Head of caudate nucleus (tissue), 42 donors: ENCODE measurements at regions not wholly inside any gene's neighbourhood (a gene's known extent, or its start where the extent isn't known, plus 50 kb on each side); places are given as distances from the start of the nearest gene placed in this dataset.

Experiments used
- DNase-seq, 42 donors: peaks; one replicate each; pipeline versions ENCODE4 v3.0.0 to v3.0.0-alpha.2; 2020 to 2021; ENCODE audit warnings: mixed read lengths in 7 of 42
- intact Hi-C: fragments of 100-400 bp; cut with DNase I; formaldehyde crosslinking; loops from one replicate; pipeline ENCODE4 v1.15.0; 2022

DNA sequence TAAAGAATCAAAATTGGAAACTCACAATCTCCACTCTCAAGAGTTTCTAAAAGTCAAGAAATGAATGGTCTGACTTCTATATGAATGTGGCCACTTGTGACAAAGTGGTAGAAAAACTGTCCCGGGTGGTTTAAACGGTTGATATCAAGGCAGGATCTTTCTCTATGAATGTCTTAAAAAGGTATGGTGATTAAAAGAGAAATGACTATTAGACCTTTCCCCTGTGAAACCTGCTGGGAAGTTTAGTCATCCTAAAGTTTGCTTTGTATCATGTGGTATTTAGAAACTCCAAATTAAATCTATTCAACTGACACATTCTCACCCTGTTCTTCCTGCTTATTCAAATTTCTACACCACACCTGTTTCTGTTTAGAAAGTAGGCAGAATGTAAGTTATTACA is 492.5 kb downstream of the XPNPEP1 start:
- intact Hi-C loops: no loop called here
- DNase-seq: no peak

DNA sequence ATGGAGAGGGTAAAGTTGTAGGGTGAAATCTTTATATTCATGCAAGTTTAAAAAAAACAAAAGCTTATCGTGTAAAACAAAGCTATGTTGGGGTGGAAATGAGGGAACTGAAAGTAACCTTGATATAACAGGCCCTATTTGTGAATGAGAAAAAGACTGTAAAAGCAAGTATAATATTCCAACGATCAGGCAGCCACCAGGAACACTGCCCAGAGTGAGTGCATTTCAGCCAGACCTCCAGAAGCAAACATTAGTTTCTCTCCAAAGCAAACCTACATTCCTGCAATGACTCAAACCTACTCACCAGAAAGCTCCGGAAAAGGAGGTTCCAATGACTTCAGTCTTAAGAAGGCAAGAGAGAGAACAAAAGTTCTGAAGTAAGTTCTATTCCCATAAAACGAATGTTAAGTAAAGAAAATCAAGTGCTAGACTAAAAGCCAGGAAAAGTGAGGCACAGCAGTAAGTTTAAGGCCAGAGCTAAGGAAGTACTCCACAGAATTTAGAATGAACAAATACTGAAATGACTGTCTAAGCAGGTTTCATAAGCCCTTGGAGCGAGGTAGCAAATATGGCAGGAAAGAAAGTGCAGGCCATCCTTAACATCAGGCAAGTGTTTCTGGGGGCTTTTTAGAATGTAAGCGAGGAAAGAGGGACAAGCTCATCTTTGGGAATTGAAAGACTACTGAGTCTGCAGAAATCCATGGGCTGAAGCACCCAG is 493.1 kb downstream of the XPNPEP1 start:
- intact Hi-C loops: no loop called here
- no peak for DNase-seq

DNA sequence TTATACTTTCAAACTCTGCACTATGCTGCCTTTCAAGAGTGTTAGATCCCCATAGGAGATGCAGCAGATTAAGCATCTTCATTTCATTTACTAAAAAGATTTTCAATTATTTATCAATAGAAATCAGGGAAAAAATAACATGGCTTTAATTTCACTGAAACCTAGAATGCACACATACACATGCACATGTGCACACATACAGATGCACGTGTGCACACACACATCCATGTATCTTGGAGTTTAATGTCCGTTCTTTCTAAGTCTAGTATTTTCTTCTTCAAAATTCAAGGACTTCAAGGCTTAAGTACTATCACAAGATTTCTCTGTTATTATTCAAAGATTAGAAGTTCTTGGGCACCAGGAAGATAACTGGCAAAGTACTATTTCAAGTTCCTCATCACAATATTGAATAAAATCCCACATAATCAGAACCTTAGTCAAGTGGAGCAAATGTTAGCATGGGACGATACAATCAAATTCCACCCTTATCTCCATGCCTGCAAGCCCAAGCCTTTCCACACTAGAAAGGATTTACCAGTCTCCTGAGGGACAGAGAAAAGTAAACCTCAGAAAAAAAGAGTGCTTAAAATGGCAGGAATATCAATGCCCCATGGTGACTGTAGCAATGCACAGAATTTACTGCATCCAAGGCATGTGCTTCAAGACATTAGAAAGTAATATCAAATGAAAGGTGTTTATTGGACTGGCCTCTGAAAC is 494.4 kb downstream of the XPNPEP1 start:
- DNase-seq: no peak
- intact Hi-C loops: no loop called here

DNA sequence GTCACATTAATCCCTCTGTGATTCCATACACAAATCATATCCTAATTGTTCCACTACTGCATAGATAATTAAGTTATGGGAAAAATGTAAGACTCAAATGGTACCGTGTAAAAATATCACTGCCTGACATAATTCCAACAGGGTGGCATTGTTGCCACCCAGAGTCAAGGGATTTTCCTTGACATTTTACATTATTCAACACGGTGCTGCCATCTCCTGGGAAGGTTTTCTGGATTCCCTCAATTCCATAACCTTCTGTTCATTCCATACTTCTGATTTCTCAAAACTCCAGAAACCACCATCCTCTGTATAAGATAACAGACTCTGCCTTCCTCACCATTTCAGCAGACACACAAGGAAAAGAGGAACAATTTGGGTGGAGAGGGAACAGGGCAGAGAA is 495.9 kb downstream of the XPNPEP1 start:
- intact Hi-C loops: no loop called here
- DNase-seq: peak in 4 of 42 donors; percentile 4 to 20 (median 8)

DNA sequence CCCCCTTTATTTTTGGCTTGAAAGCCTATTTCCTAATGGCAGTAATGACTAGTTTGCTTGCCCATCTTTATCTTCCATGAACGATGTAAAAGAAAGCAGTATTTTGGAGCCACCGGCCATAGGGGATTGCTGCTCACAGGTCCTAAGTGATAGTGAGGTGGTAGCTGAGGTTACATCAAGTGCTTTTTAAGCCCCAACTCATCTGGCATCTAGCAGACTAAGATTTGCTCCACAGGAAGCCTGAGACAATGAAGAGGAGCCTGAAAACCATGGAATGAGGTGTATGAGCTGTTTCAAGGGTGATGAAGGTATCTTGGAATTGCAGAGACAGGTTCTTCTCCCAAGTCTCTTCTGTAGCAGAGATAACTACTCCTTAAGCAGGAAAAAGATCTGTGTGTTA is 496.3 kb downstream of the XPNPEP1 start:
- intact Hi-C loops: no loop called here

DNA sequence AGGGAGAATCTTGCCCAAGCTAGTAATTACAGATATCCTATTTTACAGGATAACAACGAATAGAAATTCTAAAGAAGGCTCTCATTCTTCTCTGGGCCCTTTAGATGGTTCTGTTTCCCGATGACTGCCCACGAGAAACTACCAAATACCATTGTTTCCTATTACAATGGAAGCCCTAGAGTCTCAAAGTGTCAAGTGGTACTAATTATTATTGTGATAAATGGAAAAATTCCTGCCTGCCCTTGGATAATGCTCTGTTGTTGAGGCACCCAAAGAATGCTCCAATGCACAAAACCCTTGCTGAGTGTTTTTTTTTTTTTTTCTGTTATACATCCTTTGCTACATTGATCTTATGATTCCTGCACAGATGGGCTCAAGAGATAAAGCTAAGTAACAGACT is 504.5 kb downstream of the XPNPEP1 start:
- DNase-seq: no peak
- intact Hi-C loops: no loop called here

More for the DNA sequence above, 496.3 kb downstream of the XPNPEP1 start:
- DNase-seq: no peak

GRCh38 chr10:109417803-109418202 is 505.5 kb downstream of the XPNPEP1 start:
- intact Hi-C loops: no loop called here
- DNase-seq: no peak

DNA sequence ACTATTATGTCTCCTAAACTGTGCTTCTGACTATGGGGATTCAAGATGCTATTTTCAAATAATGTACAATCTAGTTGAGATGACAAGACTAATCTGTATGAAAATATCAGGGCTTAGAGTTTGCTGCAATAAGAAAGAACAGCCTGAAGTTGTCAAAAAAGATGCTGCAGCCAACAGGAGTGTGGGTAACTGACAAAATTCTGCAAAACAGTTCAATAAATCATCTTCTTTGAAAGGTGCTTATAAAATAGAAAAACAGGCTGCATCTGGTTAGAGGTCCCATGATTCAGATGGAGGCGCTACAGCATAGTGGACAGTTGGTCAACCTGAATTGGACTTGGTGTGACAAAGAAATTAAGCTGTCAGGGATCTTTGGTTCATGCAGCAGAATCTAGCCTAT is 511.0 kb downstream of the XPNPEP1 start:
- intact Hi-C loops: no loop called here
- DNase-seq: no peak

DNA sequence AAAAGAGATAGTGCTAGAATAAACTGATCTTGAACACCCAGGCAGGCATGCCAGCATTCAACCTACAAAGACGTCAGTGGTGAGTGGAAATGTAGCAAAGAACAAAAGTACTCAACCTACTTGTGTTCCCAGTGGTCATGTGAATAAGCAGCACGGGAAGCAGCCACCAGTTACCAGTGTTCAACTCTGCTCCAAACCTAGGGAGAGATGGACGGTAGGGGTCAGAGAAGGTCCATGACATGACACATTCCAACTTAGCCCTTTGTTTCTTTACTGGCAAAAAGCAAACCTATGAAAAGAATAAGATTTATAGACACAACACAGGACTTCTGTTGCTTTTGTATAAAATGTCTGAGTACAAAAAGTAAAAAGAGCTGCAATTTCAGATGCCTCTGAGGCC is 511.4 kb downstream of the XPNPEP1 start:
- DNase-seq: peak in 1 of 42 donors; percentile 10
- intact Hi-C loops: no loop called here

GRCh38 chr10:109405338-109405737 is 518.0 kb downstream of the XPNPEP1 start:
- no peak for DNase-seq
- intact Hi-C loops: no loop called here

DNA sequence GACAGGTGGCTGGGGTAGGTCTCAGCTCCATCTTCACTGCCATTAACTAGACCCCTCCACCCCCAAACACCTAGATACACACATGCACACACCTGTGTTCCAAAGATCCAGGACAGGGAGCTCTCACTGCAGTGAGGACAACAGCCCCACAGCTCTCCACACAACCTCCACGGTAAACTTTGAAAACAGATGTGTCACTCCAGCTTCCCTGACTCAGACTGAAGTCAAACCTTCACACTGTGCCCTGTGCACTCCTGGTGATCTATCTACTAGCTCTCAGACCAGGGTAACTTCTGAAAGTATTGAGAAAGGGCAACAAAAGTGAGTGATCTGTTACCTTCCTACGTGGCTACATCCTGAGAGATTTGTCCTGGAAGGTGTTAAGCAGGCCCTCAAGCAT is 519.8 kb downstream of the XPNPEP1 start:
- DNase-seq: no peak
- intact Hi-C loops: no loop called here

DNA sequence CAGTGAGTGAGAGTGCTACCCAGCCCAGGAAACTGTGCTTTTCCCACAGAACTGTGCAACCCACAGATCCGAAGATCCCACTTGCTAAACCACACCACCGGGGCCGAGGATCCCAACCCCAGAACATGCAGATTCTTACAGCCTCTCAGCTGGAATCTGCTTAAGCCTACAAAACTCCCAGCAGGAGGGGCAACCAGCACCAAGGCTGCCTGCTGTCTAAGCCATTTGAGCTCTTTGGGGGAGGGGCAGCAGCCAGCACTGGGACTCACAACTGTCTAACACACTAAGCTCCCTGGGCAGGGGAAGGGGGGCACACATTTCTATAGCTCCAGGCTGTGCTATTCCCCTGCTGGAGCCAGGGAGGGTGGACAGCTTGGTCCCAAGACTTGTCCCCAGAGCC is 529.9 kb downstream of the XPNPEP1 start:
- intact Hi-C loops: no loop called here

DNA sequence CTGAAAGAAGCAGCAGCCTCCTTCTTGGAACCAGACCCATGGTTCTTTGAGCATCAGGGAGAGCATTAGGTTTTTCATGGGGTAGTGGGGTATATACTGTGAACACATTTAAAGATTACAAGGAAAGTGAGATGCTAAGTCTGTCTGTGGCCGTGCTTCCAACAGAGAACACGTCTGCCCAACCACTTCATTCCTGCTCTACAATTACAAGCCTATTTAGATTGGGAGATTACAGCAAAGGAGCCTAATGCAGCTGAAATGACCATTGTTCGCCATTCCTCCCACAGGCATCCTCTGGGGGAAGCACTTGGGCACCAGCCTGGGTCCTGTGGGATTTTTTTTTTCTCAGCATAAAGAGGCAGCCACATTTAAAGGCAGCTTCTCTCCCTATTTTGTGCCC is 536.4 kb downstream of the XPNPEP1 start:
- intact Hi-C loops: no loop called here
- DNase-seq: no peak

More for the DNA sequence above, 529.9 kb downstream of the XPNPEP1 start:
- DNase-seq: no peak

DNA sequence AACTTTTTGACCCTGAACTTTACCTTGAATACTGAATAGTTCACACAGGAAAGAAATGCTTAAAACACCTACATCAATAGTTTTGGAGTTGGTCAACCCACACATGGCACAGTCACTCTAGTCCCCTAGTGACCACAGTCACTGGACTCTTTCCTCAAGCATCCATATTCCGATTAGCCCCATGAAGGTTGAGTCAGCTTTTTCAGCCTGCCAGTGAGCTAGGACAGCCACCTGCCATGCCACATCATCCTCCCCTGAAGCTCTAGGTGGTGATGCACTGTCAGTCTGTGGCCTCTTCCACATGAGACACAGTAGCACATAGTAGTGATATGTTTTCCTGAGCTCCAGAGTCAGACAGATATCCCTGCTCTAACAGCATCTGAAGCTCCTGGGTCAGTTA is 537.2 kb downstream of the XPNPEP1 start:
- DNase-seq: no peak
- intact Hi-C loops: no loop called here

GRCh38 chr10:109379186-109379585 is 544.1 kb downstream of the XPNPEP1 start:
- DNase-seq: no peak
- intact Hi-C loops: no loop called here

DNA sequence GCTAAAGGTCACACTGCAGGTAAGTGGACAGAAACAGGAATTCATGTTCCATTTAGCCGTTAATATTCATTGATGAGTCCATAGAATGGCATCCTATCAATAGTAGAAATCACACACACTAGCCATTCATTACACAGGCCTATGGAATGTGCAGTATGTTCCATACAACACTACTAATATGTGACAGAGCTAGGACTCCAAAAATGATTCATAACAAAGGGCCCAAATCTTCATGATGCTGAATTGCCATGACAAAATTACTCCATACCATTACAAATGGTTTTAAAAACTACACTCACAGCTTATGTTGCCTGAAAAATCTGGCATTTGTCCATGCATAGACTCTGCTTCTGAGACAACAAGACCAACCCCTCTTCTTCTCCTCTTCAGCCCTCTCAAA is 549.1 kb downstream of the XPNPEP1 start:
- DNase-seq: no peak
- intact Hi-C loops: no loop called here

GRCh38 chr10:109359316-109359715 is 564.0 kb downstream of the XPNPEP1 start:
- intact Hi-C loops: no loop called here
- no peak for DNase-seq

DNA sequence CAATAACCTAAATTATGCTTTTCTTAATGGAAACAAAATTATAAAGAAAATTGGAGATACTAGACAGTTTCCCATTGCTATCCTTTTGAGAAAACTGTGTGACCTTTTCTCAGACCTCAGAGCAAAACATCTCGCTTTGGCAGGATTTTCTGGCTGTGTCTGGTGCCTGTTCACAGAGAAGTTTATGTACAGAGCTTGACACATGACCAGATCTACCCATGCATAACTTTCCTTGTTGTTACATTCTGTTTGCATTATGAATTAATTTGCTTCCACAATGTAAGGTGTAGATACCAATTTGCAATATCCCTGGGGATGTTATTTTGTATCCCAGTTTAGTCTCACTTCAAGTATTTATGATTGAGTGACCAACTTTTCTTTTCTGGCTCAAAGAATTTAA is 565.0 kb downstream of the XPNPEP1 start:
- intact Hi-C loops: no loop called here
- no peak for DNase-seq

DNA sequence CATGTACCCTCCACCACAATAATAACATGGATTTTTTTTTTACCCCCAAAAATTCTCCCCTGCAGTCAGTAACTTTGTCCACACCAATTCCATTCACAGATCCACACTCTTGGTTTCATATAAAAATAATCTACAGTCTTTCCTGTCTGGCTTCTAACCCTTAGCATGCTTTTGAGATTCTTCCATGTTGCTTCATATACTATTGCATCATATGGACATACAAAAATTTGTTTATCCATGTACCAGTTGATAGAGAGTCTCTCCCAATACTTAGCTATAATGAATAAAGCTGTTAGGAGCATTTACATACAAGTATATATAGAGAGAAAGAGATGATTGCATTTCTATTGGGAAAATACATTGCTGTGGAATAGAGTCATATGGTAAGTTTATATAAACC is 575.0 kb downstream of the XPNPEP1 start:
- intact Hi-C loops: no loop called here
- no peak for DNase-seq

GRCh38 chr10:109343293-109343692 is 580.0 kb downstream of the XPNPEP1 start:
- DNase-seq: no peak
- intact Hi-C loops: no loop called here

GRCh38 chr10:109341986-109342385 is 581.3 kb downstream of the XPNPEP1 start:
- intact Hi-C loops: no loop called here
- no peak for DNase-seq
